RWPE1 (cell line): ENCODE measurements at regions not wholly inside any gene's neighbourhood (a gene's known extent, or its start where the extent isn't known, plus 50 kb on each side); places are given as distances from the start of the nearest gene placed in this dataset.

Source experiments
- CTCF ChIA-PET: fragments of 350-600 bp; sonication (Branson Sonifier 250); formaldehyde crosslinking; extraction: SDS; loops from one replicate; lab custom pipeline; 2021; lab: Yijun Ruan, JAX
- POLR2A ChIA-PET: fragments of 400-600 bp; formaldehyde crosslinking; extraction: SDS; loops from one replicate; lab custom pipeline; 2020; ENCODE audit warnings: antibody characterized with exemption; ENCODE audit not compliant: low non-redundant PET; lab: Yijun Ruan, JAX
- DNase-seq: peaks from one replicate; pipeline ENCODE4 v3.0.0; 2012; ENCODE audit warnings: low spot score
- H3K27ac ChIP-seq: fragments of 450-650 bp; 2 replicates; pipeline ENCODE4 v1.5.1; 2017
- TF ChIP-seq, protein P1 (sequence below): fragments of 450-650 bp; conservative IDR thresholded peaks from 2 replicates; pipeline ENCODE4 v1.5.1; 2017; ENCODE audit warnings: low read depth, mild to moderate bottlenecking

DNA sequence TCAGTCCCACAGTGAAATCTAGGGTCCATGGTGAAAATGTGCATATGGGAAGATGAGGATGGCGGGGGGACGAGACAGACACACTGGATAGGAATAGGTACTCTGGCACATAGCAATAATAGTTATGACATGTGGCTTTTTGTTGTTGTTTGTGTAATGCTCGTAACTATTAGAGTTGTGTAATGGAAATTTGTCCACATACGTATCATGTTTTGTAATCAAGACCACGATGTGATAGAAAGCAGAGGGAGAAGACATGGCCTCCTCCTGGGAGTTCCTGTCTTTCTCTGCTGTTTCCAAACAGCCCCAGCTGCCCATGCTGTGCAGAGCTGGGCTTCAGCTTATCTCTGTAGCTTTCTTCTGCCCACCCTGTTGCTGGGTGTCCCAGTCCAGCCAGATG is 185.3 kb upstream of the TMTC4 start:
- ChIA-PET CTCF (no interaction called here), POLR2A (no interaction called here)
- DNase-seq, result no peak
- TF ChIP-seq, protein P1, sequence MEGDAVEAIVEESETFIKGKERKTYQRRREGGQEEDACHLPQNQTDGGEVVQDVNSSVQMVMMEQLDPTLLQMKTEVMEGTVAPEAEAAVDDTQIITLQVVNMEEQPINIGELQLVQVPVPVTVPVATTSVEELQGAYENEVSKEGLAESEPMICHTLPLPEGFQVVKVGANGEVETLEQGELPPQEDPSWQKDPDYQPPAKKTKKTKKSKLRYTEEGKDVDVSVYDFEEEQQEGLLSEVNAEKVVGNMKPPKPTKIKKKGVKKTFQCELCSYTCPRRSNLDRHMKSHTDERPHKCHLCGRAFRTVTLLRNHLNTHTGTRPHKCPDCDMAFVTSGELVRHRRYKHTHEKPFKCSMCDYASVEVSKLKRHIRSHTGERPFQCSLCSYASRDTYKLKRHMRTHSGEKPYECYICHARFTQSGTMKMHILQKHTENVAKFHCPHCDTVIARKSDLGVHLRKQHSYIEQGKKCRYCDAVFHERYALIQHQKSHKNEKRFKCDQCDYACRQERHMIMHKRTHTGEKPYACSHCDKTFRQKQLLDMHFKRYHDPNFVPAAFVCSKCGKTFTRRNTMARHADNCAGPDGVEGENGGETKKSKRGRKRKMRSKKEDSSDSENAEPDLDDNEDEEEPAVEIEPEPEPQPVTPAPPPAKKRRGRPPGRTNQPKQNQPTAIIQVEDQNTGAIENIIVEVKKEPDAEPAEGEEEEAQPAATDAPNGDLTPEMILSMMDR, result no peak
- H3K27ac ChIP-seq, result no peak overlapping the region

DNA sequence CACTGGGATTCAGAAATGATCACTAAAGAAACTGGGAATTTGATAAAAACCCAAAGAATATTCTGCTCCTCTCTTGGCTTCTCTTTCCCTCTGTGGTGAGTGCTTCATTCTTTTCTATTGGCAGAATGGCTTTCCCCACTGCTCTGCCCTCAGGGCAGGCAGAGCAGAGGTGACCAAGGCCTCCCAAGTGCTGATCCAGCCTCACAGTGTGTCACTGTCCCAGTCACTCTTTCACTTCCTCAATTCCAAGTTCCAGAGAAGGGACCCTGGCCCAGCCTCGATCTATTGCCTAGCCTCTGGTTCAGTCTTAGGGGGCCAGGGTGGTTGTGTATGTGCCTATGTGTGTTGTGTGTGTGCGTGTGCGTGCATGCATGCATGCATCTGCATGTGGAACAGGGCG is 180.6 kb upstream of the TMTC4 start:
- no peak for DNase-seq
- POLR2A ChIA-PET, result no interaction called here
- H3K27ac ChIP-seq, result no peak overlapping the region
- TF ChIP-seq, protein P1, result no peak
- CTCF ChIA-PET, result no interaction called here

DNA sequence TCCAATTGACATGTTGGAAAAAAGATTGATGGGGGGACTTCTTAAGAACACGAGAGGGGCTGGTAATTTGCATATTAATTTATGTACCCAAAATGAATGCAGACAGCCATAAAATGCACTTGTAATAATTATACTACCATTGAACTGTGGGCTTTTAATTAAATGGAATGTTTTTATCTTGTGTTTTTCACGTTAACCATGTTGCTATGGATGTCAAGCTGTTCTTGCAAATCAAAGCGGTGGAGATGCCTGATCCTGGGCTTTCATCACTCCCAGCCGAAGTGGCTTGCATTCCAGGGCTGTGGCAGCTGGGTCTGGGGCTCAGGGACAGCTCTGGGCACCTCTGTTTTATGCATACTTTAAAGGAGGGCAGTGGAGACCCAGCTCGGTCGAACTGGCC is 179.4 kb upstream of the TMTC4 start:
- no peak overlapping the region for H3K27ac ChIP-seq
- ChIA-PET CTCF (no interaction called here), POLR2A (no interaction called here)
- TF ChIP-seq, protein P1, result no peak
- DNase-seq, result no peak

DNA sequence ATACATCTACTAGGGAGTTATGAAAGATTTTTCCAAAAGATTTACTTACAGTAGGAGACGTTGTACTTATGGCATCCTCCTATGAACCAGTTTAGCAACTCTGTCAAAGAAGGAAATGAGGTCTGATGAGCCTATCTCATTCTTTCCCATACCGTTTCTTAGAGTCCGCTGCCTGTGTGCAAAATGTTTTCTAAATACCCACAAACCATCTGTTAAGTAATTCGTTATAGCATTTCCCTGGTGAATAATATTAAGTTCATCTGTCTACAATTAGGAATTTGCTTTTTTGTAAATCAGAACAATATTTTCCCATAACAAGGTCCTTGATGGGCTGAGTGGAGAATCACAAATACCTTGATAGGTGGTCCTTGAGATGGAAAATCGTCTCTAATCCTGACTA is 178.8 kb upstream of the TMTC4 start:
- no peak for DNase-seq
- TF ChIP-seq, protein P1, result no peak
- ChIA-PET POLR2A (no interaction called here), CTCF (no interaction called here)
- no peak overlapping the region for H3K27ac ChIP-seq

DNA sequence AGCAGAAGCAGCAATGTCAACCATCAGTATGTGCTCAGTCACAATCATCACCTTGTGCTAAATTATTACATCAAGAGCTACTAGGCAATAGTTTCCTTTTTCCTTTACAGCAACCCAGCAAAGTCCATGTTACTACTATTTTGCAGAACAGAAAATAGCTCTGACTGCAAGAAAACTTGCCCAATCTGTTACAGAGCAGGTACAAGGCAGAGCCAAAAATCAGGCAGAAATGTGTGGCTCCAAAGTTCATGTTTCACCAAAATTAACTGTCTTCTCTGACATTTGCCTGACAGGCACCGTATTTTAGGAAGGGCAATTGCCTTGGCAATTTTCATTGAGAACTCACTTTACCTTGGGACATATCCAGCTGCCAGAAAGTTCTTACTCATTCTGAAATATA is 177.6 kb upstream of the TMTC4 start:
- TF ChIP-seq, protein P1, result no peak
- ChIA-PET CTCF (no interaction called here), POLR2A (no interaction called here)
- no peak overlapping the region for H3K27ac ChIP-seq
- DNase-seq, result no peak

DNA sequence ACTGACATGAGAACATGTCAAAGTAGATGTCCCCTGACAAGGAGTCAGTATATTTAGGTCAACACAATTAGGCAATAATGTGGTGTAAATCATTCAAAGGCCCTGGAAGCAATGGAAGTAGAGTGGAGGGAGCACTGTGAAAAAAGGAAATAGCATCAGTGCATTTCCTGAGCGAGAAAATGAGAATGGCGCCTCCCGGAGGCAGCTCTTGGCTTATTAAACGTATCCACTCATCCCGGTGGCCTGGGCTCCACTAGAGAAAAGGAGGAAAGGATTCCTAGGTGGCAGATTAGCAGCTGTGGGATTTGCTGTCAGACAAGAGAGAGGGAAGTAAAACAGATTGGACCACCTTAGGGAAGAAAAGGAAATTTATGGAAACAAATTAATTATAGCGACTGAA is 173.7 kb upstream of the TMTC4 start:
- CTCF ChIA-PET, result no interaction called here
- no peak for DNase-seq
- POLR2A ChIA-PET, result no interaction called here
- no peak overlapping the region for H3K27ac ChIP-seq
- TF ChIP-seq, protein P1, result no peak
